ENCODE measurements at regions not wholly inside any gene's neighbourhood (a gene's known extent, or its start where the extent isn't known, plus 50 kb on each side); places are given as distances from the start of the nearest gene placed in this dataset.

- Mint-ChIP-seq H3K4me3 (no peak overlapping the region), H3K9me3 (no peaks in the 10 kb centered on the region), H3K4me1 (ENCODE audit: low read depth) (no peaks in the 10 kb centered on the region), H3K27ac (no peak overlapping the region), H3K27me3 (ENCODE audit: insufficient read depth) (peaks cover 4% of the 10 kb centered on the region), H3K36me3 (ENCODE audit: low read depth) (no peaks in the 10 kb centered on the region)
- intact Hi-C loops (cut with micrococcal nuclease) = no loop called here
- DNase-seq (ENCODE audit: low spot score) = no peak
Observed at GRCh38 chr6:167453082-167453446, 128.2 kb downstream of the TTLL2 start.

DNA sequence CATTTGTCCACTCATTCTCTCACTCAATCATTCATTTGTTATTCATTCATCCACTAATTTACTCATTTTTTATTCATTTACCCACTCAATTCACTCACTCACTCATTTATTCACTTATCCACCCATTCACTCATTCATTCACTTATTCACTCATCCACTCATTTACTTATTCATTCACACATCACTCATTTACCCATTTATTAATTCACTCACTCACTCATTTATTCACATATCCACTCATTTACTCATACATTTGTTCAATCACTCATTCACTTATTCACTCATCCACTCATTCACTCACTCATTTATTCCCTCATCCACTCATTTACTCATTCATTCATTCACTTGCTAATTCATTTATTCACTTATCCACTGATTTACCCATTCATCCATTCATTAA, 129.1 kb downstream of the TTLL2 start:
- no peaks in the 10 kb centered on the region for H3K9me3 Mint-ChIP-seq
- intact Hi-C loops (cut with micrococcal nuclease) = no loop called here
- no peaks in the 10 kb centered on the region for H3K4me1 Mint-ChIP-seq (ENCODE audit: low read depth)
- no peak for DNase-seq (ENCODE audit: low spot score)
- H3K4me3 Mint-ChIP-seq = no peak overlapping the region
- H3K36me3 Mint-ChIP-seq (ENCODE audit: low read depth) = no peaks in the 10 kb centered on the region
- no peak overlapping the region for H3K27ac Mint-ChIP-seq
- H3K27me3 Mint-ChIP-seq (ENCODE audit: insufficient read depth) = peaks cover 7% of the 10 kb centered on the region

DNA sequence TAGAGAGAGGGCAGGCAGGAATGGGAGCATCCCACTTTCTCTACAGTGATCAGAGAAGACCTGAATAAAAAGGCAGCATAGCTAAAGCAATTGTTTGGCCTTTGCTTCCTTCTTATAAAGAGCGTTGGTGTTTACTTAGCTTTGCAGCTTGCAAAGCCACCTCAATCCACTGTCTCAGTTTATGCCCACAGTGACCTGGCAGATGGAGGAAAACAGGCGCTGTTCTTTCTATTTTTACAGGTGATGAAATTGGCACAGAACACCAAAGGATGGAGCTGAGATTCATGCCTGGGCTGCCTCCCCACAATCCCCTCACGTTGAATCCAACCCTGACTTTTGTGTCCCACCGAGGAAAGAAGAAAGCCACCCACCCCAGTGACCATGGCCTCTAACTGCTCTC, 130.5 kb downstream of the TTLL2 start:
- H3K36me3 Mint-ChIP-seq (ENCODE audit: low read depth) = no peaks in the 10 kb centered on the region
- no peak overlapping the region for H3K4me3 Mint-ChIP-seq
- intact Hi-C loops (cut with micrococcal nuclease) = no loop called here
- no peaks in the 10 kb centered on the region for H3K4me1 Mint-ChIP-seq (ENCODE audit: low read depth)
- DNase-seq (ENCODE audit: low spot score) = no peak
- no peaks in the 10 kb centered on the region for H3K9me3 Mint-ChIP-seq
- H3K27ac Mint-ChIP-seq = no peak overlapping the region
- peaks cover 9% of the 10 kb centered on the region for H3K27me3 Mint-ChIP-seq (ENCODE audit: insufficient read depth)

GRCh38 chr6:167462514-167463312, 137.8 kb downstream of the TTLL2 start:
- Mint-ChIP-seq H3K36me3 (ENCODE audit: low read depth) (no peaks in the 10 kb centered on the region), H3K9me3 (no peaks in the 10 kb centered on the region), H3K27ac (no peak overlapping the region), H3K4me1 (ENCODE audit: low read depth) (no peaks in the 10 kb centered on the region), H3K27me3 (ENCODE audit: insufficient read depth) (peaks cover 5% of the 10 kb centered on the region), H3K4me3 (no peak overlapping the region)
- intact Hi-C loops (cut with micrococcal nuclease) = no loop called here
- DNase-seq (ENCODE audit: low spot score) = no peak

DNA sequence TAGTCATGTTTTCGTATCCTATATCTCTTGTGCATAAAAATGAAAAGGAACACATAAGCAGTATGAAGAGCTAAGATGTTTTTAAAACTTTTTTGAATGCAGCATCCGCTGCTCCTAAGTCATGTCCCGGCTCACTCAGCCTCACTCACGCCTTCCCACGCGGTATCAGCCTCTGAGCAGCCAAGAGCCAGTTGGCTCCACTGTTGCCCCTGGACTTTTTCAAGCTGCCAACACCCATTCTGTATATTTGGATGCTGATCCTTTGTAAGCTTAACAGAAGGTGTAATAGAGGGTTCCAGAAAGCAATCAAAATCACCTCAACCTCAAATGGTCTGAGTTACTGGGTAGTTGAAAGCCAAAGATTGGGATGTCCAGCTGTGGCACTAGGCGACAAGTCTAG, 139.3 kb downstream of the TTLL2 start:
- H3K27ac Mint-ChIP-seq = no peak overlapping the region
- H3K27me3 Mint-ChIP-seq (ENCODE audit: insufficient read depth) = peaks cover 2% of the 10 kb centered on the region
- no peak overlapping the region for H3K4me3 Mint-ChIP-seq
- intact Hi-C loops (cut with micrococcal nuclease) = no loop called here
- peaks cover 2% of the 10 kb centered on the region for H3K4me1 Mint-ChIP-seq (ENCODE audit: low read depth)
- H3K36me3 Mint-ChIP-seq (ENCODE audit: low read depth) = no peaks in the 10 kb centered on the region
- no peaks in the 10 kb centered on the region for H3K9me3 Mint-ChIP-seq
- no peak for DNase-seq (ENCODE audit: low spot score)

DNA sequence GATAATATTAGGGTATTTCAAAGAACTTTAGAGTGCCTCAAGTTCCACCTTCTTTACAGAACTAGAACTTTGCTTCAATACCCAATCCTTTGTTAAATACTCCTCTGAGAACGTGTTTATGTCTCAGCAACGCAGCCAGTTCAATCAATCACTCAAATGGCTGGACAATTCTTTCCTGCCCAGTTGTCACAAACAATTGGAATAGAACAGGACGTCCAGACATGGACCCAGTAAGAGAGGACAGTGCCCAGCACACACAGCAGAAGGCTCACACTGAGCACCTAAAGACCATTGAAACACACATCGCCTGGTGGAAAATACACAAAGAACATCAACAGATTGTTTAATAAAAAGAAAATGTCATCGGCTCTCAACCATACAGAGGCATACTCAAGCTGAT, 140.6 kb downstream of the TTLL2 start:
- Mint-ChIP-seq H3K36me3 (ENCODE audit: low read depth) (no peaks in the 10 kb centered on the region), H3K4me1 (ENCODE audit: low read depth) (peaks cover 4% of the 10 kb centered on the region), H3K9me3 (no peaks in the 10 kb centered on the region), H3K4me3 (no peak overlapping the region), H3K27ac (no peak overlapping the region), H3K27me3 (ENCODE audit: insufficient read depth) (no peaks in the 10 kb centered on the region)
- DNase-seq (ENCODE audit: low spot score) = no peak
- intact Hi-C loops (cut with micrococcal nuclease) = no loop called here

DNA sequence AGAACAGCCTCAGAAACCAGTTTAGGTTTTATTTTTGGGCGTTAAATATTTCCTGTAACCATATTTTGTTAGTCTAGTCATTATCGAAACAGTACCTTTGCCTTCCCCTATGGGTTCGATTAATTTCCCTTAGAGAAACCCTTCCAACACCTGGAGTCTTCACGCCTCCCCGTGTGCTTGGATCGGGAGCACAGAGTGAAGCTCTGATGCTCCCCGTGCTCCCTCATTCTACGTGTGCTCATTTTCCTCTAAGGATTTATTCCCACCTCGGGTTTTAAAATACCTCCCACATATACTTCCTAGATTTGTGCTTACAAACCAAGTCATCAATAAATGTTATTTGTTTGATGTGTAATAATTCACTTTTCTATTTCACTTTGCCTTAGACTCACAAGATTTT, 142.4 kb downstream of the TTLL2 start:
- no peak overlapping the region for H3K27ac Mint-ChIP-seq
- no peak overlapping the region for H3K4me3 Mint-ChIP-seq
- H3K27me3 Mint-ChIP-seq (ENCODE audit: insufficient read depth) = peaks cover 2% of the 10 kb centered on the region
- peaks cover 4% of the 10 kb centered on the region for H3K4me1 Mint-ChIP-seq (ENCODE audit: low read depth)
- no peaks in the 10 kb centered on the region for H3K36me3 Mint-ChIP-seq (ENCODE audit: low read depth)
- intact Hi-C loops (cut with micrococcal nuclease) = no loop called here
- no peaks in the 10 kb centered on the region for H3K9me3 Mint-ChIP-seq
- no peak for DNase-seq (ENCODE audit: low spot score)

- H3K4me1 Mint-ChIP-seq (ENCODE audit: low read depth) = peaks cover 4% of the 10 kb centered on the region
- intact Hi-C loops (cut with micrococcal nuclease) = no loop called here
- DNase-seq (ENCODE audit: low spot score) = no peak
- no peak overlapping the region for H3K4me3 Mint-ChIP-seq
- H3K9me3 Mint-ChIP-seq = no peaks in the 10 kb centered on the region
- peaks cover 2% of the 10 kb centered on the region for H3K27me3 Mint-ChIP-seq (ENCODE audit: insufficient read depth)
- H3K36me3 Mint-ChIP-seq (ENCODE audit: low read depth) = no peaks in the 10 kb centered on the region
- H3K27ac Mint-ChIP-seq = no peak overlapping the region
Observed at GRCh38 chr6:167467793-167468431, 143.0 kb downstream of the TTLL2 start.

GRCh38 chr6:167469101-167469500, 144.2 kb downstream of the TTLL2 start:
- Mint-ChIP-seq H3K27me3 (ENCODE audit: insufficient read depth) (peaks cover 4% of the 10 kb centered on the region), H3K9me3 (no peaks in the 10 kb centered on the region), H3K36me3 (ENCODE audit: low read depth) (no peaks in the 10 kb centered on the region), H3K4me3 (no peak overlapping the region), H3K27ac (no peak overlapping the region), H3K4me1 (ENCODE audit: low read depth) (peaks cover 4% of the 10 kb centered on the region)
- intact Hi-C loops (cut with micrococcal nuclease) = no loop called here
- DNase-seq (ENCODE audit: low spot score) = no peak

DNA sequence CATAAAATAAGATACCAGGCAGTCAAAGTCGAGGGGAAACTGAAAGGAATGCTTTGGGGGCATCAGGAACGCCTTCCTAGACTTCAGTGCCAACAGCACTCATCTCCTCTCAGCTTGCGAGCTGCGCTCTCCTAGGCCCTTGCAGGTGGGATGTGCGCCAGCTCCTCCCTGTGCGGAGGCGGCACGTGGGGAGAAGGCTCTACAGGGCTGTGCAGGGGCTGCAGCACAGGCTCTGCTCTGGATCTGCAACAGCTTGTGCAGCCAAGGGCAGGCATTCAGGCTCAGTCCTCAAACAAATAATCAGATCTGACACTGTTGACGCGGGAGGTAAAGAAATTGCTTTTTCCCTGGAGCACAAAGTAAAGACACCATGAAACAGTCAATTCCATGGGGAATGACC, 144.8 kb downstream of the TTLL2 start:
- Mint-ChIP-seq H3K36me3 (ENCODE audit: low read depth) (no peaks in the 10 kb centered on the region), H3K27me3 (ENCODE audit: insufficient read depth) (peaks cover 4% of the 10 kb centered on the region)

DNA sequence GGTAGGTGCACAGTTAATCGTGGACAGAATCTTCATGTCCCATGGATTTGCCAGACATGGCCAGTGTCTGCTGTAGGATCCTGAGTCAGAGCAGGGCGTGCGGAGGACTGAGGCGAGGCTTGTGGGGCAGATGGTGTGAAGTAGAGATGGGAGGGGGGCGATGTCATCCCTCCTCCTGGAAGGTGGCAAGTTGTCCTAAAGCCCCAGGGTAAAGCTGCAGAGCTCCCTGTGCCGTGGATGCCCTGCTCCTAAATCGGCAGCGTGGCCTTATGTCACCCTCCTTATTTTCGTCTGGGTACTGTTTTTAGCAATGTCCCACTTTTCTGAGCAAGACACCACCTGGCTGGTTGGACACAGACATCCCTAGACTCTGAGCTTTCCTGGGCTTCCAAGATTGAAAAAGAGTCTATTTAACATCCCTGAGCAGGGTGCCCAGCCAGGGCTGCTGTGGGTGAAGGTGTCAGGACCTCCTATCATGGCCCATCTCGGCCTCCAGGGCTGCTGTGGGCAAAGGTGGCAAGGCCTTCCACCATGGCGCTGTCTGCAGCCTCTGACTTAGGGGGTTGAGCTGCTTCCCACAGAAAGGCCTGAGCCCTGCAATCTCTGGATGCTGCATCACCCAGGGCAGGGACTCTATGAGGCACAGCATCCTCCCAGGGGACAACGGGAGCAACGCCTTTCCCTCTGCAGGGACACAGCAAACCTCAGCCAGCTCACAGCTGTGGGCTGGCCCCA, 145.4 kb downstream of the TTLL2 start:
- H3K4me1 Mint-ChIP-seq (ENCODE audit: low read depth) = peaks cover 4% of the 10 kb centered on the region
- H3K4me3 Mint-ChIP-seq = no peak overlapping the region
- H3K27me3 Mint-ChIP-seq (ENCODE audit: insufficient read depth) = peaks cover 4% of the 10 kb centered on the region
- H3K27ac Mint-ChIP-seq = no peak overlapping the region
- no peaks in the 10 kb centered on the region for H3K36me3 Mint-ChIP-seq (ENCODE audit: low read depth)
- no peaks in the 10 kb centered on the region for H3K9me3 Mint-ChIP-seq
- intact Hi-C loops (cut with micrococcal nuclease) = no loop called here
- DNase-seq (ENCODE audit: low spot score) = no peak

More for the DNA sequence above, 144.8 kb downstream of the TTLL2 start:
- peaks cover 4% of the 10 kb centered on the region for H3K4me1 Mint-ChIP-seq (ENCODE audit: low read depth)
- H3K9me3 Mint-ChIP-seq = no peaks in the 10 kb centered on the region
- H3K4me3 Mint-ChIP-seq = no peak overlapping the region
- DNase-seq (ENCODE audit: low spot score) = no peak
- no peak overlapping the region for H3K27ac Mint-ChIP-seq
- intact Hi-C loops (cut with micrococcal nuclease) = no loop called here

DNA sequence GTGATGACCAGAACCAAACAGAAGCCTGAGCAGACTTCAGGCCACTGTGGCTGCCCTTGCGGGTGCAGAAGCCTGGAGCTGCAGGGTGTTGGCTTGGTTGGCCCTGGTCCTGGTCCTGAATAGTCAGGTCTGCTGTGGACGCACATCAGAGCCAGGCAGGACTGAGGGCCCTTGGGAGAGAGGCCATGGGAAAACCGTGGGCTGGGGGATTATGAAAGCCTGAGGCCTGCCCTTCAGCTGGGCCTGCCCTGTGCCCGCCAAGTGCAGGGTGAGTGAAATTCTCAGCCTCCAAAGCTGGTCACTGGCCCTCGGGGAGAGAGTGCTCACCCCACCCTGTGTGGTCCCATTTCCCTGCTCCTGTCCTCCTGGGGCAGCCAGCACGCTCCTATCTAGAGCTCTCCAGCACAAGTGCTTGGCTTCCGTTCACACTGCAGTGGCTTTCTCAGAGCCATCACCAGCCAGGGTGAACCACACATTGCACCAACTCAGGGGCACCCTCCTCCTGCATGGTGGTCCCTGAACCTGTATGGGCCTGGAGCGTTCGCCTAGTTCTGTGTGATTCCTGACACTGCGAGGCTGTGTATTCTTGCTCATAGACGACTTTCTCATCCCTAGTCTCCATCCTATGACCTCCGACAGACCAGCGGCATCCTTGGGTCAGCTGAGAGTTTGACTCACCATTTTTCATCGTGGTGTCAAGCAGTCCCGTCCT, 146.1 kb downstream of the TTLL2 start:
- no peaks in the 10 kb centered on the region for H3K9me3 Mint-ChIP-seq
- intact Hi-C loops (cut with micrococcal nuclease) = no loop called here
- peaks cover 4% of the 10 kb centered on the region for H3K4me1 Mint-ChIP-seq (ENCODE audit: low read depth)
- no peak overlapping the region for H3K27ac Mint-ChIP-seq
- H3K27me3 Mint-ChIP-seq (ENCODE audit: insufficient read depth) = peaks cover 4% of the 10 kb centered on the region
- DNase-seq (ENCODE audit: low spot score) = no peak
- H3K36me3 Mint-ChIP-seq (ENCODE audit: low read depth) = no peaks in the 10 kb centered on the region
- H3K4me3 Mint-ChIP-seq = no peak overlapping the region

- Mint-ChIP-seq H3K4me1 (ENCODE audit: low read depth) (peaks cover 4% of the 10 kb centered on the region), H3K9me3 (no peaks in the 10 kb centered on the region), H3K27me3 (ENCODE audit: insufficient read depth) (peaks cover 4% of the 10 kb centered on the region), H3K27ac (no peak overlapping the region), H3K36me3 (ENCODE audit: low read depth) (no peaks in the 10 kb centered on the region), H3K4me3 (no peak overlapping the region)
- DNase-seq (ENCODE audit: low spot score) = no peak
- intact Hi-C loops (cut with micrococcal nuclease) = no loop called here
Observed at GRCh38 chr6:167471548-167471930, 146.7 kb downstream of the TTLL2 start.
